K562 (cell line): ENCODE measurements at regions not wholly inside any gene's neighbourhood (a gene's known extent, or its start where the extent isn't known, plus 50 kb on each side); places are given as distances from the start of the nearest gene placed in this dataset.

ENCODE experiments used
- ATAC-seq: fragments of 200-7000 bp; cut with Tn5 transposase; 3 replicates; pipeline ENCODE4 v1.9.1; 2020; ENCODE audit warnings: moderate library complexity
- BruUV-seq: library from RNA; stranded (reverse); fragments of 400-500 nt; replicated peaks from 2 replicates; lab custom pipeline; 2021; lab: Mats Ljungman, UMichigan
- CTCF ChIA-PET: fragments of 300-600 bp; formaldehyde crosslinking; extraction: SDS; loops from one replicate; lab custom pipeline; 2021; ENCODE audit warnings: low intra/inter-chr PET ratio; lab: Yijun Ruan, JAX
- POLR2A ChIA-PET: fragments of 300-600, 350-650 bp; sonication (Branson Sonifier 250); formaldehyde crosslinking; extraction: SDS; loops from one replicate; lab custom pipeline; 2021; ENCODE audit warnings: antibody characterized with exemption, inconsistent platforms; lab: Yijun Ruan, JAX
- DNase-seq, 4 experiments: peaks; one replicate each; pipeline versions ENCODE4 v3.0.0 to v3.0.0-alpha.2; 2011 to 2018; ENCODE audit warnings: low spot score in 3 of 4, mixed read lengths in 3 of 4; ENCODE audit errors: extremely low read depth in 1 of 4
- FAIRE-seq: peaks from 2 replicates; lab custom pipeline; 2011; peaks lifted over from hg19 to GRCh38; lab: Jason Lieb, UNC
- H2AFZ ChIP-seq: 2 replicates; pipeline ENCODE4 v1.6.0; 2011; ENCODE audit warnings: low read depth, low read length, control low read depth, inconsistent platforms
- H3K27ac ChIP-seq: fragments of 200-600 bp; 3 replicates; pipeline ENCODE4 v1.8.0; 2011; ENCODE audit warnings: low read depth, mild to moderate bottlenecking, control low read depth, inconsistent platforms, low read length, moderate library complexity, mixed read lengths; ENCODE audit errors: extremely low read depth
- H3K27me3 ChIP-seq, 2 experiments: fragments of 300-600 bp in 1 of 2; 2 replicates in 1 of 2; 3 replicates in 1 of 2; pipeline versions ENCODE4 v1.6.0 to v1.8.0; 2011; ENCODE audit warnings: inconsistent platforms in 2 of 2, low read length in 2 of 2, mild to moderate bottlenecking in 1 of 2, mixed read lengths in 1 of 2, moderate library complexity in 1 of 2; ENCODE audit not compliant: control insufficient read depth in 2 of 2, insufficient read depth in 2 of 2
- H3K36me3 ChIP-seq: fragments of 300-600 bp; 3 replicates; pipeline ENCODE4 v1.8.0; 2011; ENCODE audit warnings: mild to moderate bottlenecking, low read length, inconsistent platforms; ENCODE audit not compliant: control insufficient read depth, insufficient read depth
- H3K4me1 ChIP-seq, 2 experiments: fragments of 200-600 bp in 1 of 2; replicated peaks in 1 of 2; 2 replicates in 1 of 2; 3 replicates in 1 of 2; pipeline versions ENCODE4 v1.5.1 to v1.8.0; 2011; ENCODE audit warnings: inconsistent platforms in 2 of 2, low read length in 2 of 2, mild to moderate bottlenecking in 1 of 2, mixed read lengths in 1 of 2, moderate library complexity in 1 of 2; ENCODE audit not compliant: control insufficient read depth in 2 of 2, insufficient read depth in 2 of 2
- H3K4me2 ChIP-seq: 2 replicates; pipeline ENCODE4 v1.6.1; 2011; ENCODE audit warnings: low read length, control low read depth, inconsistent platforms, mixed read lengths; ENCODE audit not compliant: insufficient read depth
- H3K4me3 ChIP-seq: fragments of 200-600 bp; sonication (generic), shearing (Covaris generic); 2 replicates; pipeline ENCODE4 v1.5.1; 2016; ENCODE audit warnings: control low read depth, inconsistent platforms
- H3K79me2 ChIP-seq: fragments of 200-600 bp; 3 replicates; pipeline ENCODE4 v1.8.0; 2011; ENCODE audit warnings: low read length, inconsistent platforms; ENCODE audit not compliant: control insufficient read depth, insufficient read depth
- H3K9ac ChIP-seq, 2 experiments: 2 replicates each; pipeline versions ENCODE4 v1.6.0 to v1.6.1; 2011; ENCODE audit warnings: low read depth in 2 of 2, low read length in 2 of 2, control low read depth in 1 of 2, inconsistent platforms in 1 of 2, mild to moderate bottlenecking in 1 of 2, mixed read lengths in 1 of 2; ENCODE audit not compliant: insufficient read depth in 1 of 2
- H3K9me1 ChIP-seq: one replicate; pipeline ENCODE4 v1.6.0; 2011; ENCODE audit warnings: inconsistent platforms, mild to moderate bottlenecking, low read length, moderate library complexity; ENCODE audit not compliant: control insufficient read depth, insufficient read depth
- H3K9me3 ChIP-seq: replicated peaks from 2 replicates; pipeline ENCODE4 v1.5.1; 2011; ENCODE audit warnings: low read depth, low read length, inconsistent platforms; ENCODE audit not compliant: control insufficient read depth, insufficient read depth
- H4K20me1 ChIP-seq: replicated peaks from 2 replicates; pipeline ENCODE4 v1.6.1; 2011; ENCODE audit warnings: low read length, inconsistent platforms, mixed read lengths; ENCODE audit not compliant: control insufficient read depth, insufficient read depth
- CBX8 ChIP-seq: fragments of 200-600 bp; sonication (generic); IDR thresholded peaks from 2 replicates; pipeline ENCODE4 v1.6.1; 2012; ENCODE audit warnings: borderline replicate concordance, mixed run types, low read depth, mild to moderate bottlenecking, moderate library complexity, mixed read lengths, low read length, control low read depth, inconsistent platforms; ENCODE audit not compliant: poor library complexity, severe bottlenecking; ENCODE audit errors: extremely low read depth
- HNRNPK ChIP-seq: fragments of 200-400 bp; formaldehyde crosslinking; IDR thresholded peaks from one replicate; pipeline ENCODE4 v1.6.1; 2018; ENCODE audit warnings: mild to moderate bottlenecking, low read depth, low read length; ENCODE audit not compliant: poor library complexity, severe bottlenecking
- KDM5B ChIP-seq: fragments of 200-600 bp; sonication (generic); IDR thresholded peaks from 2 replicates; pipeline ENCODE4 v1.6.1; 2012; ENCODE audit warnings: low read depth, mild to moderate bottlenecking, moderate library complexity, low read length, control low read depth, inconsistent platforms; ENCODE audit not compliant: insufficient replicate concordance
- PRPF4 ChIP-seq: fragments of 200-400 bp; formaldehyde crosslinking; IDR thresholded peaks from one replicate; pipeline ENCODE4 v1.6.1; 2017; ENCODE audit warnings: low read length, low read depth, mild to moderate bottlenecking; ENCODE audit not compliant: insufficient read depth, poor library complexity, severe bottlenecking
- ZNF778 ChIP-seq: fragments of 450-650 bp; formaldehyde crosslinking; IDR thresholded peaks from 2 replicates; pipeline ENCODE4 v1.4.0; 2020; ENCODE audit warnings: mild to moderate bottlenecking, moderate library complexity
- WGBS: fragments of 100-300 bp; shearing (Covaris generic); methylation state at CpG from one replicate; pipeline ENCODE4 v1.1.6; 2016; ENCODE audit warnings: low coverage, mixed read lengths; ENCODE audit not compliant: insufficient coverage; ENCODE audit errors: missing lambda C conversion rate; 5-methylcytosine and 5-hydroxymethylcytosine counted together
- in situ Hi-C: fragments of 300-500 bp; cut with MboI; formaldehyde crosslinking; loops from 4 replicates; pipeline ENCODE4 v1.15.0; 2018; ENCODE audit warnings: inconsistent platforms, mixed read lengths
- intact Hi-C: fragments of 100-400 bp; cut with micrococcal nuclease; formaldehyde crosslinking; loops from 2 replicates; pipeline ENCODE4 v1.14.2; 2022
- TF ChIP-seq, protein P1 (sequence below): fragments of 200-800 bp; sonication (Bioruptor generic); IDR thresholded peaks from 2 replicates; pipeline ENCODE4 v1.6.1; 2017; ENCODE audit warnings: missing genetic modification characterization, missing compliant biosample characterization

DNA sequence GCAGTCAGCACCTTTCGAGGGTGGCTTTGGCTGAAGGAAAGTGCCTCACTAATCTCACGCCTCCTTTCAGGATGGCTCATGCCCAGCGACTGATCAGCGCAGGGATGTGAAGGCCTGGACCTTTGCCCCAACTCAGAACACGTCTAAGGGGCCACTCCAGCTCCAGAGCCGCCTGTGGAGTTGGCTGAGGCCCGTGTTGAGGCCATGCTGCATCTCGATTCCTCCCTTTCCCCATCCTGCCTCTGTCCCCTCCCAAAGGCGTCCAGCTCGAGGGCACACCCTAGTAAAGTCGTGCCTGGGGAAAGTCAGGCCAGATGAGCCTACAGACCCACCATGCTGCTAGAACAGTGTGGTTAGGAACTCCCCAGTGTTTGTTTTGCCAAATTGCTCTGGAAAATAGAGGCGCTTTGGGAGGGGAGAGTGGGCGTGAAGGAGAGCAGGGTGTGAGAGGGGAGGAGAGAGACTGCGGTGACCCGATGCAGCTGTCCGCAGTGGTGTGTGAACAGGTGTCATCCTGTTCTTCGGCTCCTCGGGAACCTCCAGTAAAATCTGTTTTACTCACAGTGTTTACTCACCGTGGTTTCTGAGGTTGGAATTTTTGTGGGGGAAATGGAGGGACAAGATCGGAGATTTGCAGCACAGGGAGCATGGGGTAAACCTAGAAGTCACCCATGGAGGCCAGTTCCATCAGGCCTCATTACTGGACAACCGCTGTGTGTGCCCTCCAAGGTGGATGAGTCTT is 85.0 kb upstream of the PMEPA1 start:
- Histone ChIP-seq H4K20me1 (no peaks in the 10 kb centered on the region; the same call in 1 of the 2 replicates), H3K9me1 (no peaks in the 10 kb centered on the region), H3K4me2 (no peak overlapping the region), H3K4me1 (no peaks in the 10 kb centered on the region), H3K36me3 (no peaks in the 10 kb centered on the region), H3K9ac (no peak overlapping the region), H3K27me3 (peaks cover 5 to 40% of the 10 kb centered on the region in 2 experiments; a peak in 3 of 5 replicates), H2AFZ (no peak overlapping the region), H3K9me3 (no peaks in the 10 kb centered on the region), H3K79me2 (no peaks in the 10 kb centered on the region), H3K4me3 (no peak overlapping the region), H3K27ac (no peak overlapping the region)
- no peak for FAIRE-seq
- ChIA-PET POLR2A (no interaction called here), CTCF (no interaction called here)
- 1% methylated on average over 21 of the region's 21 CpGs for WGBS
- BruUV-seq: no TSS peak
- ATAC-seq: no peak
- DNase-seq: no peak
- in situ Hi-C loops: no loop called here
- intact Hi-C loops: no loop called here
- TF ChIP-seq PRPF4: no peak
- TF ChIP-seq ZNF778 (CRISPR knock-in tag): no peak
- no peak for TF ChIP-seq CBX8
- TF ChIP-seq KDM5B: no peak
- TF ChIP-seq, protein P1, sequence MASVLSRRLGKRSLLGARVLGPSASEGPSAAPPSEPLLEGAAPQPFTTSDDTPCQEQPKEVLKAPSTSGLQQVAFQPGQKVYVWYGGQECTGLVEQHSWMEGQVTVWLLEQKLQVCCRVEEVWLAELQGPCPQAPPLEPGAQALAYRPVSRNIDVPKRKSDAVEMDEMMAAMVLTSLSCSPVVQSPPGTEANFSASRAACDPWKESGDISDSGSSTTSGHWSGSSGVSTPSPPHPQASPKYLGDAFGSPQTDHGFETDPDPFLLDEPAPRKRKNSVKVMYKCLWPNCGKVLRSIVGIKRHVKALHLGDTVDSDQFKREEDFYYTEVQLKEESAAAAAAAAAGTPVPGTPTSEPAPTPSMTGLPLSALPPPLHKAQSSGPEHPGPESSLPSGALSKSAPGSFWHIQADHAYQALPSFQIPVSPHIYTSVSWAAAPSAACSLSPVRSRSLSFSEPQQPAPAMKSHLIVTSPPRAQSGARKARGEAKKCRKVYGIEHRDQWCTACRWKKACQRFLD: no peak
- no peak for TF ChIP-seq HNRNPK
